HFF-Myc (cell line): ENCODE measurements at regions not wholly inside any gene's neighbourhood (a gene's known extent, or its start where the extent isn't known, plus 50 kb on each side); places are given as distances from the start of the nearest gene placed in this dataset.

Source experiments
- DNase-seq: peaks from one replicate; pipeline ENCODE4 v3.0.0-alpha.2; 2011; ENCODE audit warnings: low read depth; ENCODE audit errors: extremely low read depth
- H3K4me3 ChIP-seq: replicated peaks from 2 replicates; pipeline ENCODE4 v1.5.1; 2011; ENCODE audit warnings: low read depth, mild to moderate bottlenecking, control low read depth, low read length
- TF ChIP-seq, protein P1 (sequence below): IDR thresholded peaks from 2 replicates; pipeline ENCODE4 v1.5.1; 2012; ENCODE audit warnings: mild to moderate bottlenecking, low read depth, low read length, control low read depth; ENCODE audit errors: missing control alignments

DNA sequence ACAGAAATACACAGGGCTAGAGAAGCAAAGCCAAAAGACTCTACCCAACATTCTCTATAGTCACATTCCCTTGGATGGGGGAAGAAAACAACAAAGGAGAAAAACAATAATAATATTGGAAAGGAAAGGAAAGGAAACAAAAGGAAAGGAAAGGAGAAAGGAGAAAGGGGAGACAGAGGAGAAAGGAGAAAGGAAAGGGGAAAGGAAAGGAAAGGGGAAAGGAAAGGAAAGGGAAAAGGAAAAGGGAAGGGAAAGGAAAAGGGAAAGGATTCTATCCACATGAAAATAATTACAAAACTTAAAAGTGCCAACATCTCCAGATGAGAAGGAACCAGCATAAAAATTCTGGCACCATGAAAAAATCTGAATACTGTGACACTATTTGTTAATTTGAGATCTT is 54.1 kb upstream of the MNS1 start:
- H3K4me3 ChIP-seq: no peak overlapping the region
- TF ChIP-seq, protein P1, sequence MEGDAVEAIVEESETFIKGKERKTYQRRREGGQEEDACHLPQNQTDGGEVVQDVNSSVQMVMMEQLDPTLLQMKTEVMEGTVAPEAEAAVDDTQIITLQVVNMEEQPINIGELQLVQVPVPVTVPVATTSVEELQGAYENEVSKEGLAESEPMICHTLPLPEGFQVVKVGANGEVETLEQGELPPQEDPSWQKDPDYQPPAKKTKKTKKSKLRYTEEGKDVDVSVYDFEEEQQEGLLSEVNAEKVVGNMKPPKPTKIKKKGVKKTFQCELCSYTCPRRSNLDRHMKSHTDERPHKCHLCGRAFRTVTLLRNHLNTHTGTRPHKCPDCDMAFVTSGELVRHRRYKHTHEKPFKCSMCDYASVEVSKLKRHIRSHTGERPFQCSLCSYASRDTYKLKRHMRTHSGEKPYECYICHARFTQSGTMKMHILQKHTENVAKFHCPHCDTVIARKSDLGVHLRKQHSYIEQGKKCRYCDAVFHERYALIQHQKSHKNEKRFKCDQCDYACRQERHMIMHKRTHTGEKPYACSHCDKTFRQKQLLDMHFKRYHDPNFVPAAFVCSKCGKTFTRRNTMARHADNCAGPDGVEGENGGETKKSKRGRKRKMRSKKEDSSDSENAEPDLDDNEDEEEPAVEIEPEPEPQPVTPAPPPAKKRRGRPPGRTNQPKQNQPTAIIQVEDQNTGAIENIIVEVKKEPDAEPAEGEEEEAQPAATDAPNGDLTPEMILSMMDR: no peak
- DNase-seq: no peak
